Peyer's patch (tissue), 4 donors: ENCODE measurements at regions not wholly inside any gene's neighbourhood (a gene's known extent, or its start where the extent isn't known, plus 50 kb on each side); places are given as distances from the start of the nearest gene placed in this dataset.

Experiments used
- DNase-seq, 3 donors: peaks; one replicate each; pipeline ENCODE4 v3.0.0-alpha.2; 2017 to 2019
- H3K27ac ChIP-seq, 4 donors: fragments of 200-600 bp; sonication (generic); one replicate each; pipeline ENCODE4 v1.5.1; 2016 to 2019
- H3K27me3 ChIP-seq, 2 donors: fragments of 200-600 bp; sonication (generic); one replicate each; pipeline ENCODE4 v1.5.1; 2019
- H3K36me3 ChIP-seq, 3 donors: fragments of 200-600 bp; sonication (generic); one replicate each; pipeline ENCODE4 v1.5.1; 2016 to 2019
- H3K4me1 ChIP-seq, 4 donors: fragments of 200-600 bp; sonication (generic); one replicate each; pipeline ENCODE4 v1.5.1; 2016 to 2019
- H3K4me3 ChIP-seq, 4 donors: fragments of 200-600 bp; sonication (generic); 1 replicate in 3 of 4; 2 replicates in 1 of 4; pipeline ENCODE4 v1.5.1; 2016 to 2019; ENCODE audit warnings: mild to moderate bottlenecking in 1 of 4
- H3K9me3 ChIP-seq, 4 donors: fragments of 200-600 bp; sonication (generic); one replicate each; pipeline ENCODE4 v1.5.1; 2016 to 2019; ENCODE audit warnings: mild to moderate bottlenecking in 1 of 4
- CTCF ChIP-seq, 6 experiments: fragments of 450-650 bp in 4 of 6; fragments of 200-600 bp in 2 of 6; sonication (generic) in 1 of 6; IDR thresholded peaks; one replicate each; pipeline ENCODE4 v1.5.1; 2017 to 2019; ENCODE audit warnings: antibody characterized with exemption in 6 of 6, mild to moderate bottlenecking in 3 of 6, moderate library complexity in 1 of 6
- POLR2A ChIP-seq, 2 donors: fragments of 450-650 bp; IDR thresholded peaks; one replicate each; pipeline ENCODE4 v1.5.1; 2017; ENCODE audit warnings: antibody characterized with exemption in 2 of 2, mild to moderate bottlenecking in 2 of 2, moderate library complexity in 2 of 2

- TF ChIP-seq CTCF (IDR thresholded peaks at IDR 0.05) (no peak), POLR2A (IDR thresholded peaks at IDR 0.05) (no peak)
- no peak overlapping the region for H3K27ac ChIP-seq
- DNase-seq = no peak
- no peak overlapping the region for H3K4me3 ChIP-seq
- no peaks in the 10 kb centered on the region for H3K4me1 ChIP-seq
- no peaks in the 10 kb centered on the region for H3K27me3 ChIP-seq
- H3K9me3 ChIP-seq = no peaks in the 10 kb centered on the region
- H3K36me3 ChIP-seq = no peaks in the 10 kb centered on the region
Observed at GRCh38 chr4:174086829-174087799, 196.4 kb downstream of the FBXO8 start.

- no peak overlapping the region for H3K4me3 ChIP-seq
- H3K27me3 ChIP-seq = no peaks in the 10 kb centered on the region
- no peak overlapping the region for H3K27ac ChIP-seq
- DNase-seq = no peak
- no peak for TF ChIP-seq POLR2A (IDR thresholded peaks at IDR 0.05)
- H3K36me3 ChIP-seq = no peaks in the 10 kb centered on the region
- H3K4me1 ChIP-seq = no peaks in the 10 kb centered on the region
- H3K9me3 ChIP-seq = no peaks in the 10 kb centered on the region
Observed at GRCh38 chr4:174084981-174085380, 198.5 kb downstream of the FBXO8 start.

- Histone ChIP-seq H3K27me3 (no peaks in the 10 kb centered on the region), H3K27ac (no peak overlapping the region), H3K4me3 (no peak overlapping the region), H3K36me3 (no peaks in the 10 kb centered on the region), H3K9me3 (no peaks in the 10 kb centered on the region), H3K4me1 (no peaks in the 10 kb centered on the region)
- TF ChIP-seq POLR2A (IDR thresholded peaks at IDR 0.05) (no peak), CTCF (IDR thresholded peaks at IDR 0.05) (no peak)
- no peak for DNase-seq
Observed at GRCh38 chr4:174084542-174084941, 198.9 kb downstream of the FBXO8 start.

- Histone ChIP-seq H3K4me3 (no peak overlapping the region), H3K27ac (no peak overlapping the region), H3K36me3 (no peaks in the 10 kb centered on the region), H3K27me3 (no peaks in the 10 kb centered on the region), H3K9me3 (no peaks in the 10 kb centered on the region), H3K4me1 (no peaks in the 10 kb centered on the region)
- DNase-seq = no peak
- TF ChIP-seq CTCF (IDR thresholded peaks at IDR 0.05) (no peak), POLR2A (IDR thresholded peaks at IDR 0.05) (no peak)
Observed at GRCh38 chr4:174080361-174080760, 203.1 kb downstream of the FBXO8 start.

GRCh38 chr4:174071595-174071994, 211.9 kb downstream of the FBXO8 start:
- TF ChIP-seq POLR2A (IDR thresholded peaks at IDR 0.05) (no peak), CTCF (IDR thresholded peaks at IDR 0.05) (no peak)
- no peaks in the 10 kb centered on the region for H3K9me3 ChIP-seq
- no peak for DNase-seq
- H3K27ac ChIP-seq = no peak overlapping the region
- no peaks in the 10 kb centered on the region for H3K36me3 ChIP-seq
- no peak overlapping the region for H3K4me3 ChIP-seq
- no peaks in the 10 kb centered on the region for H3K4me1 ChIP-seq
- no peaks in the 10 kb centered on the region for H3K27me3 ChIP-seq

GRCh38 chr4:174069848-174070330, 213.6 kb downstream of the FBXO8 start:
- H3K9me3 ChIP-seq = no peaks in the 10 kb centered on the region
- H3K4me3 ChIP-seq = no peak overlapping the region
- no peaks in the 10 kb centered on the region for H3K27me3 ChIP-seq
- H3K27ac ChIP-seq = no peak overlapping the region
- H3K4me1 ChIP-seq = no peaks in the 10 kb centered on the region
- no peak for DNase-seq
- no peaks in the 10 kb centered on the region for H3K36me3 ChIP-seq
- TF ChIP-seq POLR2A (IDR thresholded peaks at IDR 0.05) (no peak), CTCF (IDR thresholded peaks at IDR 0.05) (no peak)
